Subcutaneous abdominal adipose tissue (tissue), 5 donors: ENCODE measurements at regions not wholly inside any gene's neighbourhood (a gene's known extent, or its start where the extent isn't known, plus 50 kb on each side); places are given as distances from the start of the nearest gene placed in this dataset.
A peak's percentile ranks its signal among the peaks of the same experiment; 100 is the strongest.

ENCODE experiments used
- H3K27ac ChIP-seq: one replicate; pipeline ENCODE4 v1.7.0; 2013; ENCODE audit warnings: low read depth, mild to moderate bottlenecking, inconsistent platforms, low read length, moderate library complexity
- H3K27me3 ChIP-seq, 5 donors: one replicate each; pipeline ENCODE4 v1.7.0; 2013; ENCODE audit warnings: low read length in 5 of 5, inconsistent platforms in 1 of 5; ENCODE audit not compliant: control insufficient read depth in 5 of 5, insufficient read depth in 4 of 5
- H3K36me3 ChIP-seq, 5 donors: one replicate each; pipeline ENCODE4 v1.7.0; 2013; ENCODE audit warnings: low read length in 5 of 5; ENCODE audit not compliant: control insufficient read depth in 5 of 5, insufficient read depth in 5 of 5
- H3K4me1 ChIP-seq, 5 donors: one replicate each; pipeline ENCODE4 v1.7.0; 2013; ENCODE audit warnings: low read length in 5 of 5, mild to moderate bottlenecking in 3 of 5, moderate library complexity in 1 of 5; ENCODE audit not compliant: control insufficient read depth in 5 of 5, insufficient read depth in 5 of 5
- H3K4me3 ChIP-seq, 5 donors: one replicate each; pipeline ENCODE4 v1.7.0; 2013; ENCODE audit warnings: low read length in 5 of 5, low read depth in 1 of 5
- H3K9ac ChIP-seq, 5 donors: one replicate each; pipeline ENCODE4 v1.7.0; 2013; ENCODE audit warnings: low read length in 5 of 5, mild to moderate bottlenecking in 4 of 5, moderate library complexity in 3 of 5
- H3K9me3 ChIP-seq, 5 donors: one replicate each; pipeline ENCODE4 v1.7.0; 2013; ENCODE audit warnings: low read length in 5 of 5; ENCODE audit not compliant: control insufficient read depth in 5 of 5
- donor health status: healthy.
- donor health status: healthy.
- donor health status: healthy.
- donor health status: healthy.
- donor health status: healthy.

DNA sequence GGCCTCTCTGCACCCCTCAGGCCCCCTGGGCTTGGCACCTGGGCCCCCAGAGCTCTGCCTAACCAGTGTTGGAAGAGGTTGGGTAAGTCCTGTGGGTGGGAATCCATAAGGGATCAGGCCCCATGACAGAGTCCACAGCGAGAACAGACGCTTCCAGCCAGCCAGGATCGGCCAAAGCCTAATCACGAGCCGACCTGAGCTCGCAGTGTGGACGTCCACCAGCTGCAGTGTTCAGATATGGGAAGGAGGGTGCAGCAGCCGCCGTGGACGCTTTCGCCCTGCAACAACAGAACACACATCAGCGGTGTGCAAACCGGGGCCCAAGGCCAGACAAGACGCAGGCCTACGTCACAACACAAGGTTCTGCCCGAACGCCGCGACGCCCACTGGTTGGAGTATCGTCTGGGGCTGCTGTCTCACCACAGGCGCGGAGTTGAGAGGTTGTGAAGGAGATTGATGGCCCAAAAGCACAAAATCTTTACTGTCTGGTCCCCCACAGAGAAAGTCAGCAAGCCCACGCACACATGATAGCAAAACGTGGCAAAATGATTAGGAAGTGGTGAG, 102.1 kb downstream of the FOXL3 start:
- no peak overlapping the region for H3K4me3 ChIP-seq
- no peak overlapping the region for H3K9ac ChIP-seq
- H3K27me3 ChIP-seq: peaks cover 0 to 10% (median 6%) of the 10 kb centered on the region in 5 donors
- no peak overlapping the region for H3K27ac ChIP-seq
- H3K4me1 ChIP-seq: no peaks in the 10 kb centered on the region
- peaks cover 9 to 34% (median 24%) of the 10 kb centered on the region in 5 donors for H3K9me3 ChIP-seq
- H3K36me3 ChIP-seq: no peaks in the 10 kb centered on the region

DNA sequence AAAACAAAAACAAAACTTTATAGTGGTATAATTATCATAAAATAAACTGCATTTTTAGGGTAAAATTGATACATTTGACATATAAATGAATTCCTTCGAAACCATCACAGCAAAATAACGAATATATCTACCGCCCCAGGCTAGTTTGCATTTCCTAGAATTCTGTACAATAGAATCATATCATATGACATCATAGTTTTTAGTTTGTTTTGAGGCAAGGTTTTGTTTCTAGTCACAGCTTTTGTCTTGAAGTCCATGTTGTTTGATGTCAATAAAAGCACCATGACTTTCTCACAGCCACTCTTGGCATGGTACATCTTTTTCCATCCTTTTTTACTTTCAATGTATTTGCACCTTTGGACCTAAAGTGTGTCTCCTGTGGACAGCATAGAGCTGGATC, 102.9 kb downstream of the FOXL3 start:
- no peaks in the 10 kb centered on the region for H3K4me1 ChIP-seq
- H3K36me3 ChIP-seq: no peaks in the 10 kb centered on the region
- no peak overlapping the region for H3K4me3 ChIP-seq
- H3K27ac ChIP-seq: no peak overlapping the region
- H3K9me3 ChIP-seq: peaks cover 9 to 42% (median 32%) of the 10 kb centered on the region in 5 donors
- peaks cover 0 to 10% (median 6%) of the 10 kb centered on the region in 5 donors for H3K27me3 ChIP-seq
- no peak overlapping the region for H3K9ac ChIP-seq

DNA sequence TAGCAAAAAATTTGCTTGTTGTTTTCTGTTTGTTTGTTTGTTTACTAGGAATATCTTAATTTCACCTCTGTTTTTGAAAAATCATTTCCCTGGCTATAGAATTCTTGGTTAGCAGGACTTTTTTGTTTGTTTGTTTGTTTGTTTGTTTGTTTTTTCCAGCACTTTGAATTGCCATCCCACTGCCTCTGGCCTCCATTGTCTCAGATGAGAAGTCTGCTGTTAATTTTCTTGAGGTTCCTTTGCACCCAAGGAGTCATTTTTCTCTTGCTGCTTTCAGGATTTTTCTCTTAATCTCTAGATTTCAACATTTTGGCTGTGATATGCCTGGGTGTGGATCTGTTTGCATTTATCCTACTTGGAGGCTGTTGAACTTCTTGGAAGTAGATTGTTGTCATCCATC, 105.7 kb downstream of the FOXL3 start:
- Histone ChIP-seq H3K4me3 (no peak overlapping the region), H3K9ac (no peak overlapping the region), H3K36me3 (no peaks in the 10 kb centered on the region), H3K9me3 (peaks cover 9 to 55% (median 47%) of the 10 kb centered on the region in 5 donors), H3K4me1 (no peaks in the 10 kb centered on the region), H3K27ac (no peak overlapping the region), H3K27me3 (peaks cover 0 to 6% (median 1%) of the 10 kb centered on the region in 5 donors)

DNA sequence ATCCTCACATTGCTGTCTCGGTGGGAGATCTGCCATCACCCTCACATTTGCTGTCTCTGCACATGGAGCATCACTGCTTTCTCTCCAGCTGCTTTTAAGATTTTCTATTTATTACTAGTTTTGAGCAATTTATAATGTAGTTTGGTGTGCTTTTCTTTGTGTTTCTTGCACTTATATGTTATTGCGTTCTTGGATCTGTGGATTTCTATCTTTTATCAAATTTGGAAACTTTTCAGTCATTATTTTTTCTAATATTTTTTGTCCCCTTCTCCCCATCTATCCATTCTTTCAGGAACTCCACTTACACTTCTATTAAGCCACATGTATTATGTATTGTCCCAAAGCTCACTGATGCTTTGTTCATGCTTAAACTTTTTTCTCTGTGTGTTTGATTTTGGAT, 108.9 kb downstream of the FOXL3 start:
- H3K27me3 ChIP-seq: peaks cover 0 to 11% (median 4%) of the 10 kb centered on the region in 5 donors

DNA sequence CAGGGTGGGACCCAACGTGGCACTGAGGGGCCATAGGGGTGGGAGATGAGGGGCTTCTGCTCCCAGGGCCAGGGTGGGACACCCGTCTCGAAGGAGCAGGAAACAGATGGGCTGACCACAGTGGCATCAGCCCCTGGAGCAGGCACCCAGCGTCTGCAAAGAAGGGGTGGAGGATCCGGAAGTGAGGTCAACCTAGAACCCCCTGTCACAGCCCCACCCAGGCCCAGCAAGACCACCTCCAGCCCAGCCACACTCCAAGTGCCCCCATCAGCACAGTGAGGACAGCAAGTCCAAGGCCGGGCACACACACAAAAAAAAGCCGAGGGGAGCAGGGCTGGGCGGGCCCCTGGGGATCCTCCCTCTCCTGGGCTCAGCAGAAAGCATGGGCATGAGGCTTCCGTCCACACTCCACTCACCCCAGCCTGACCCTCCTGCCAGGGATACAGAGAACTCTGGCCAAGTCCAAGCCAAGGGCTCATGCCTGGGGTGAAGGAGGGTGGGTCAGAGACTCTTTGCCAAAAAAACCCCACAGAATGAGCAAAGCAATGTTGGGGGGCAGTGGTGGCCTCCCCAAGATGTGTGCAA, 111.0 kb downstream of the FOXL3 start:
- Histone ChIP-seq H3K27ac (no peak overlapping the region), H3K9ac (no peak overlapping the region), H3K4me1 (no peaks in the 10 kb centered on the region), H3K4me3 (no peak overlapping the region), H3K9me3 (peaks cover 0 to 38% (median 28%) of the 10 kb centered on the region in 5 donors), H3K36me3 (no peaks in the 10 kb centered on the region), H3K27me3 (peaks cover 0 to 22% (median 11%) of the 10 kb centered on the region in 5 donors)

More for the DNA sequence above, 108.9 kb downstream of the FOXL3 start:
- H3K27ac ChIP-seq: no peak overlapping the region
- H3K9me3 ChIP-seq: peaks cover 9 to 47% (median 37%) of the 10 kb centered on the region in 5 donors
- H3K4me1 ChIP-seq: no peaks in the 10 kb centered on the region
- H3K9ac ChIP-seq: no peak overlapping the region
- no peaks in the 10 kb centered on the region for H3K36me3 ChIP-seq
- H3K4me3 ChIP-seq: peak overlapping the region in 1 of 5 donors; percentile 10

DNA sequence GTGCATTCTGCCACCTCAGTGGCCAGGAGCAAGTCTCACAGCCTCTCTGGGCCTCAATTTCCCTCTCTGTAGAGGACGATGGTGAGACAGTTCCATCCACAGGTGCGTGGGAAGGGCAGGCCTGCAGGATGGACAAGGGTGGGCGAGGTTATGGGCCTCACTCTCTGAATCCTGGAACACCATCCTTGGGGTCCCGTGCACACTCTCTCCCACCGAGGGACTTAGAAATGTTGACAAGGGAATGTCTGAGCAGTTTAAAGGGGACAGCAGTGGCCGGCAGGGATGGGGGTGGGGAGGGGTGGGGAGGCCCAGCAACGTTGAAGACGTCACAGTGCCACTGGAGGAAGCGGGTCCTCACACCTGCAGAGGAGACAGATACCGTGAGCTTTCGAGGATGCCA, 111.5 kb downstream of the FOXL3 start:
- Histone ChIP-seq H3K27ac (no peak overlapping the region), H3K27me3 (peaks cover 0 to 24% (median 11%) of the 10 kb centered on the region in 5 donors), H3K36me3 (no peaks in the 10 kb centered on the region), H3K4me3 (no peak overlapping the region), H3K4me1 (no peaks in the 10 kb centered on the region), H3K9me3 (peaks cover 0 to 35% (median 28%) of the 10 kb centered on the region in 5 donors), H3K9ac (no peak overlapping the region)

DNA sequence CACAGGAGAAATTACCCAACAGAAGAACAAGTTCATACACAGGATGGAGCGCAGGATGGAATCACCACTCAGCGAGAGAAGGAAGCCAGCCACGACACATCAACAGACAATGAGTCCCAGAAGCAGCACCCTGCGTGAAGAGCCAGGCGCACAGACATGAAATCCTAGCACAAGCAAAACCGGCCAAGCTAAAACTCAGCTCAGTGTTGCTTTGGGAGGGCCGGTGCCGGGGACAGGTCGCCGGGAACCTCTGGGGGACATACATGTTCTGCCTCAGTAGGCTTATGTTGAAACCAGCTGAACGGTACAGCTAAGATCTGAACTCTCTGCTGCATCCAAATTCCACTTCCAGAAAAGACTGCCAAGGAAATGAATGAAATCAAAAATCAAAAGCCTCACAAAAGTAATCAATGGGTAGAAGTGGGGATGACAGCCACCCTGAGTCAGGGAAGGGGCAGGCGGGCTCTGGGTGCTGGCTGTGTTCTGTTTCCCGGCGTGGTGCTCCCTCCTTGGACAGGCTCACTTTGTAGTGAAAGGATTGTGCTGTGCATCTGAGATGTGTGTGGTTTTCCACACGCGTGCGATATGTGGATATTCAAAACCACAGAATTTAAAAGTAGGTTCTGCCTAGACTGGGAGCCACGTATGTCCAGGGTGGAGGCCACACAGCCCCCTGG, 114.7 kb downstream of the PDGFA start:
- H3K4me1 ChIP-seq: no peaks in the 10 kb centered on the region
- H3K9me3 ChIP-seq: peaks cover 0 to under 1% (median 0%) of the 10 kb centered on the region in 5 donors
- no peak overlapping the region for H3K9ac ChIP-seq
- H3K27ac ChIP-seq: no peak overlapping the region
- H3K4me3 ChIP-seq: no peak overlapping the region
- peaks cover 6 to 37% (median 18%) of the 10 kb centered on the region in 5 donors for H3K27me3 ChIP-seq
- no peaks in the 10 kb centered on the region for H3K36me3 ChIP-seq

DNA sequence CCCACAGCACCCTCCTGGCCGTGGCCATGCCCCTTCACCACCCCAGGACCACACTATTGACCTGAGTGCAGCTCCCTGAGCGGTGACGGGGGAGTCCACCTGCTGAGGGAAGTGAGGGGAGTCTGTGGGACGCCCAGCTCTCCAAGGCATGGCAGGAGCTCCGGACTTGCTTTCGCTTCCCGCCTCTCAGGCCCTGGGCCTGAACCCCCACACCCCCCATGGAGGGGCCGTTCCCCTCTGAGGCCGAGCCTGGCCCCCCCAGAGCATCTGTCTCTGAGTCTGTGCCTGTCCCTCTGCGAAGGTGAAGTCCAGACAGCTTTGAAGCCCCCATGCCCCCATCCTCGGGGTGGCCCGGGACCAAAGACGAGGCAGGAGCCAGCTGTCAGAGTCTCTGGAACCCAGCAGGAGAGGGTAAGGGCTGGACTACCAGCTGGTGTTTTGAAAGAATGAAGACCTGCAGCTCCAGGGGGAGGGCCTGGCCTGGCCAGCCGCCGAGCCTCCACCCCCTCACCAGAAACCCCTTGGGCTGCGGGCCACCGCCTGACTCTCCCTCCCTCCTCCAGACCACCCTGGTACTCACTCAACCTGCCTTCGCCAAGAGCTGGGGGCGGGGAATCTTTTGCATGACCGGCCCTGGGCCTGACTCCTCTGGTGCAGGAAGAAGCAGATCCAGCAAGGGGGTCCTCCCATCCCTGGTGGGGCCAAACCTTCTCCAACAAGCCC, 114.0 kb downstream of the PDGFA start:
- Histone ChIP-seq H3K4me1 (no peaks in the 10 kb centered on the region), H3K36me3 (no peaks in the 10 kb centered on the region), H3K9ac (no peak overlapping the region), H3K4me3 (no peak overlapping the region), H3K27ac (no peak overlapping the region), H3K27me3 (peaks cover 13 to 38% (median 23%) of the 10 kb centered on the region in 5 donors), H3K9me3 (no peaks in the 10 kb centered on the region)

DNA sequence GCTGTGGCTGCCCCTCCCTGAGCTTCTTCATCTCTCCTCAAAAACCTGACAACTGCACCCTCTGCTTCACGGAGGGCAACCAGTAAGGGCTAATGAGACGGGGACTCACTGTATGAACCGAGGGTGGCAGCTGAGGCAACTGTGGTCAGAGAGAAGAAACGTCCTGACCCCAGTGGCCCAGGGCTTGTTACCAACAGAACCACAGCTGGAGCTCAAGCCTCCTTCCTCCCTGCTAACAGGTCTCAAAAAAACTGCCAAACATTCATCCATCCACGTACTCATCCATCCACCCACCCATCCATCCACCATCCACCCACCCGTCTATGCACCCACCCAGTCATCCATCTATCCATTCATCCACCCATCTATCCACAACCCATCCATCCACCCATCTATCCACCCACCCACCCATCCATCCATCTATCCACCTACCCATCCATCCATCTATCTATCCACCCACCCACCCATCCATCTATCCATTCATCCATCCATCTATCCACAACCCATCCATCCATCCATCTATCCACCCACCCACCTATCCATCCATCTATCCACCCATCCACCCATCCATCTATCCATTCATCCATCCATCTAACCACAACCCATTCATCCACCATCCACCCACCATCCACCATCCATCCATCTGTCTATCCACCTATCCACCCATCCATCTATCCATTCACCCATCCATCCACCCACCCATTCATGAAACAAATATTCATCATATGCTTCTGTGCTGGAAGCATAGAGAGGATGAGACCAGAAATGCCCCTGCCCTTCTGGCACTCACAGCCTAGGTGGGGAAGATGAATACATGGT, 111.7 kb downstream of the PDGFA start:
- H3K9ac ChIP-seq: no peak overlapping the region
- no peaks in the 10 kb centered on the region for H3K36me3 ChIP-seq
- H3K27ac ChIP-seq: no peak overlapping the region
- H3K27me3 ChIP-seq: peaks cover 18 to 36% (median 23%) of the 10 kb centered on the region in 5 donors
- no peak overlapping the region for H3K4me3 ChIP-seq
- no peaks in the 10 kb centered on the region for H3K9me3 ChIP-seq
- no peaks in the 10 kb centered on the region for H3K4me1 ChIP-seq
